HG03342 (cell line): ENCODE measurements at regions not wholly inside any gene's neighbourhood (a gene's known extent, or its start where the extent isn't known, plus 50 kb on each side); places are given as distances from the start of the nearest gene placed in this dataset.

Source experiments
- ATAC-seq: cut with Tn5 transposase; IDR thresholded peaks from one replicate; pipeline ENCODE4 v1.9.1; 2021; ENCODE audit warnings: mild to moderate bottlenecking, moderate library complexity; ENCODE audit not compliant: unreplicated experiment

- ATAC-seq = no peak
Observed at GRCh38 chr1:101089613-101090338, 64.2 kb upstream of the DPH5 start.

- ATAC-seq = no peak
Observed at GRCh38 chr1:101088431-101088830, 62.8 kb upstream of the DPH5 start.

- ATAC-seq = no peak
Observed at GRCh38 chr1:101086783-101087182, 61.2 kb upstream of the DPH5 start.

- ATAC-seq = no peak
Observed at GRCh38 chr1:101081496-101082488, 56.2 kb upstream of the DPH5 start.

- no peak for ATAC-seq
Observed at GRCh38 chr1:101080859-101081258, 55.3 kb upstream of the DPH5 start.

GRCh38 chr1:101079341-101079740 is 53.8 kb upstream of the DPH5 start:
- no peak for ATAC-seq

- no peak for ATAC-seq
Observed at GRCh38 chr1:101077849-101078248, 52.3 kb upstream of the DPH5 start.

- ATAC-seq = no peak
Observed at GRCh38 chr1:101075926-101076325, 50.3 kb upstream of the DPH5 start.
